ENCODE measurements at regions not wholly inside any gene's neighbourhood (a gene's known extent, or its start where the extent isn't known, plus 50 kb on each side); places are given as distances from the start of the nearest gene placed in this dataset.
"Not testable (repeated sequence)": the region's sequence is repeated elsewhere in the genome, so short reads cannot be mapped to it uniquely, and the experiment has no call there.

GRCh38 chr20:4465212-4465611 lies 216.1 kb upstream of the ADRA1D start:
- no peak for DNase-seq

GRCh38 chr20:4462801-4463200 lies 213.7 kb upstream of the ADRA1D start:
- not testable (repeated sequence) for DNase-seq

GRCh38 chr20:4459081-4459480 lies 210.0 kb upstream of the ADRA1D start:
- no peak for DNase-seq

GRCh38 chr20:4457566-4458543 lies 208.8 kb upstream of the ADRA1D start:
- no peak for DNase-seq

- DNase-seq, result no peak
These were observed 206.9 kb upstream of the ADRA1D start for GRCh38 chr20:4455996-4456395.

GRCh38 chr20:4455301-4455701 lies 206.2 kb upstream of the ADRA1D start:
- DNase-seq, result no peak

- DNase-seq, result no peak
These were observed 205.0 kb upstream of the ADRA1D start for GRCh38 chr20:4454111-4454510.

GRCh38 chr20:4453359-4453758 lies 204.3 kb upstream of the ADRA1D start:
- no peak for DNase-seq

- DNase-seq, result no peak
These were observed 202.5 kb upstream of the ADRA1D start for GRCh38 chr20:4451487-4452081.

GRCh38 chr20:4449957-4450715 lies 201.0 kb upstream of the ADRA1D start:
- DNase-seq, result no peak

GRCh38 chr20:4445784-4446183 lies 196.7 kb upstream of the ADRA1D start:
- DNase-seq, result no peak

GRCh38 chr20:4445331-4445730 lies 196.2 kb upstream of the ADRA1D start:
- DNase-seq, result no peak

GRCh38 chr20:4444404-4444803 lies 195.3 kb upstream of the ADRA1D start:
- DNase-seq, result no peak

GRCh38 chr20:4443016-4443415 lies 193.9 kb upstream of the ADRA1D start:
- DNase-seq, result no peak

GRCh38 chr20:4441871-4442270 lies 192.8 kb upstream of the ADRA1D start:
- DNase-seq, result no peak

- no peak for DNase-seq
These were observed 192.1 kb upstream of the ADRA1D start for GRCh38 chr20:4441191-4441590.

GRCh38 chr20:4439461-4439860 lies 190.4 kb upstream of the ADRA1D start:
- no peak for DNase-seq

GRCh38 chr20:4437131-4437530 lies 188.0 kb upstream of the ADRA1D start:
- DNase-seq, result no peak

- DNase-seq, result no peak
These were observed 186.8 kb upstream of the ADRA1D start for GRCh38 chr20:4435671-4436455.

GRCh38 chr20:4435225-4435624 lies 186.1 kb upstream of the ADRA1D start:
- no peak for DNase-seq

GRCh38 chr20:4434681-4435080 lies 185.6 kb upstream of the ADRA1D start:
- no peak for DNase-seq

GRCh38 chr20:4431446-4431845 lies 182.4 kb upstream of the ADRA1D start:
- DNase-seq, result no peak

GRCh38 chr20:4430826-4431225 lies 181.7 kb upstream of the ADRA1D start:
- DNase-seq, result not testable (repeated sequence)

Measured in activated T-cell treated with anti-CD3 and anti-CD28 coated beads, Interleukin-2, amount 50 U/mL, for 48 hours (primary cell).